ENCODE measurements at regions not wholly inside any gene's neighbourhood (a gene's known extent, or its start where the extent isn't known, plus 50 kb on each side); places are given as distances from the start of the nearest gene placed in this dataset.

GRCh38 chr2:12548906-12549305 lies 167.8 kb upstream of the TRIB2 start:
- TF ChIP-seq POLR2A (IDR thresholded peaks at IDR 0.05; ENCODE audit: low read depth, low read length) = no peak
- no peak for TF ChIP-seq POLR2AphosphoS5 (IDR thresholded peaks at IDR 0.05; ENCODE audit: low read depth, low read length)
- no peak for TF ChIP-seq TAF1 (IDR thresholded peaks at IDR 0.05; ENCODE audit: borderline replicate concordance, low read depth, low read length)
